Rectal smooth muscle tissue (tissue), 1 donor: ENCODE measurements at regions not wholly inside any gene's neighbourhood (a gene's known extent, or its start where the extent isn't known, plus 50 kb on each side); places are given as distances from the start of the nearest gene placed in this dataset.
"Not testable (repeated sequence)": the region's sequence is repeated elsewhere in the genome, so short reads cannot be mapped to it uniquely, and the experiment has no call there.

Experiments
- H3K27ac ChIP-seq: one replicate; pipeline ENCODE4 v1.7.0; 2013; ENCODE audit warnings: low read depth, low read length, inconsistent platforms
- H3K27me3 ChIP-seq: one replicate; pipeline ENCODE4 v1.7.0; 2013; ENCODE audit warnings: low read length; ENCODE audit not compliant: control insufficient read depth, insufficient read depth
- H3K36me3 ChIP-seq: one replicate; pipeline ENCODE4 v1.7.0; 2013; ENCODE audit warnings: low read length; ENCODE audit not compliant: control insufficient read depth, insufficient read depth
- H3K4me1 ChIP-seq: one replicate; pipeline ENCODE4 v1.7.0; 2013; ENCODE audit warnings: low read length; ENCODE audit not compliant: control insufficient read depth, insufficient read depth
- H3K4me3 ChIP-seq: one replicate; pipeline ENCODE4 v1.7.0; 2013; ENCODE audit warnings: low read length
- H3K9ac ChIP-seq: one replicate; pipeline ENCODE4 v1.7.0; 2013; ENCODE audit warnings: low read length

DNA sequence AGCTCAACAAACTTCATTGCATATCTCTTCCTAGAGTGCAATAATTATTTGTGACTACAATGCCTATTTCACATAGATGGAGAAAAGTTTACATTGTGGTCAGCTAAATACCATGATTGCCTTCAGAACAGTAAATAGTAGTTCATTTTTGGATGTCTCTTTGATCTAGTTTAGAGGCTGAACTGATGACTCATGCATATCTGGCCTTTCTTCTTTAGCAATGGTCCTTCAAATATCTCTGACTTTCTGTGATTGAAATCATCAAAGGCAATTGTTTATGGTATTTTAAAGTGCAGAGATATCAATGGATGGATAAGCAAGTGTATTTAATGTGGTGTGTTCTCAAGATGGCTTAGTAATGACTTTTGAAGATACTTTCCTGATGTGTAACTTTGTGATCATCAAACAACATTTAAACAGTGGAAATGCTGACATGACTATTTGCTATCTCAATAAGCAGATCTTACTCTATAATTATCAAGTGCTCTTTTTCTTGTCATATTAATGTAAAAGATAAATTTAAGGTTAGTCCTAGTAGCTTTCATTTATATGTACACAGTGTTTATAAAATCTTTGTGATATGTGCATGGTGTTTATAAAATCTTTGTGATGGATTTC is 523.7 kb upstream of the SLC35B3 start:
- no peak overlapping the region for H3K9ac ChIP-seq
- H3K4me3 ChIP-seq: no peak overlapping the region
- H3K4me1 ChIP-seq: no peaks in the 10 kb centered on the region
- H3K36me3 ChIP-seq: no peaks in the 10 kb centered on the region
- no peaks in the 10 kb centered on the region for H3K27me3 ChIP-seq
- no peak overlapping the region for H3K27ac ChIP-seq

DNA sequence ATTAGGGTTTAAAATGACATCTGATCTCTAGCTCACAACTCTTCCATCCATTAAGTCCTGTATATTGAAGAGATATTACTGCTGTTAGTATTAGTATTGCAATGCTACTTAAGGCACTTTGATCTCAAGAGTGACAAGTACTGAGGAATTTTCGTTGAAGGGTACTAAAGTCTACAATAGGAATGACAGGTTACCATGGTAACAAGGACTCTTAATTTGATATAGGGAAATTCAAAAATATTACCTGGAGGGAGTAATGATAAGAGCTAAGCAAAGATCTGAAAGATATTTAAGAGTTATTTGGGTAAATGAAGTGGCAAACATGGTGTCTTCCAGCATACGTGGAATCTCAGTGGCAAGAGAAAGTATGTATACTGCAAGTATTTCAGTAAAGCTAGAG is 518.0 kb upstream of the SLC35B3 start:
- no peak overlapping the region for H3K27ac ChIP-seq
- H3K4me1 ChIP-seq: no peaks in the 10 kb centered on the region
- no peaks in the 10 kb centered on the region for H3K27me3 ChIP-seq
- no peak overlapping the region for H3K4me3 ChIP-seq
- H3K9ac ChIP-seq: no peak overlapping the region
- H3K36me3 ChIP-seq: no peaks in the 10 kb centered on the region

DNA sequence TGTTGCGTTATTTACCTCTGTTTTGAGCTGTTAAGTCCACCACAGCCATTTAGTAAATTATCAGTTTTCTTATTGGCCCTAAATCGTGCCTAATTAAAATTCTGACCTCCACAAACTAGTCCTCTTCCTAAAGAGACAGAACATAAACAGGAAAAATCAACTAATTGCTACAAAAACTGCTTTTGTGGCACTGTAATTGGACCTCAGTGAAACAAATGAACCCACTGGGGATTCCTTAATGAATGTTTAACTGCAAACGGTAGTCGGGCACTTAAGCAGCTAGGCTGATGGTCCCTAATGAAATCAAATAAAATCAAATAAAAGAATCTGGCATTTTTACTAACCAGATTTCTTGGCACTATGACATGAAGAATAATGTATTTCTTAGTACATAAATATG is 513.4 kb upstream of the SLC35B3 start:
- H3K27me3 ChIP-seq: no peaks in the 10 kb centered on the region
- no peak overlapping the region for H3K4me3 ChIP-seq
- no peaks in the 10 kb centered on the region for H3K36me3 ChIP-seq
- no peaks in the 10 kb centered on the region for H3K4me1 ChIP-seq
- no peak overlapping the region for H3K9ac ChIP-seq
- no peak overlapping the region for H3K27ac ChIP-seq

DNA sequence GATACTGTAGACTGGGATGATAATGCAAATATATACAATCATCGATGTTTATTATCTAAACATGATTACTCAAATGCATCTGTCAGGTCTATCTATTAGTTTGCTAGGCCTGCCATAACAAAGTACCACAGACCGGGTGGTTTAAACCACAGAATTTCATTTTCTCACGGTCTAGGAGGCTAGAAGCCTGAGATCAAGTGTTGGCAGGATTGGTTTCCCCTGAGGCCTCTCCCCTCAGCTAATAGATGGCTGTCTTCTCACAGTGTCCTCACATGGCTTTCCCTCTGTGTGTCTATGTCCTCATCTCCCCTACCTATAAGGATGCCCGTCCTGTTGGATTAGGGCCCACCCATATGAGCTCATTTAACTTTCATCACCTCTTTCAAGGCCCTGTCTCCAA is 512.6 kb upstream of the SLC35B3 start:
- Histone ChIP-seq H3K4me1 (no peaks in the 10 kb centered on the region), H3K36me3 (no peaks in the 10 kb centered on the region), H3K27ac (no peak overlapping the region), H3K9ac (no peak overlapping the region), H3K4me3 (no peak overlapping the region), H3K27me3 (no peaks in the 10 kb centered on the region)

DNA sequence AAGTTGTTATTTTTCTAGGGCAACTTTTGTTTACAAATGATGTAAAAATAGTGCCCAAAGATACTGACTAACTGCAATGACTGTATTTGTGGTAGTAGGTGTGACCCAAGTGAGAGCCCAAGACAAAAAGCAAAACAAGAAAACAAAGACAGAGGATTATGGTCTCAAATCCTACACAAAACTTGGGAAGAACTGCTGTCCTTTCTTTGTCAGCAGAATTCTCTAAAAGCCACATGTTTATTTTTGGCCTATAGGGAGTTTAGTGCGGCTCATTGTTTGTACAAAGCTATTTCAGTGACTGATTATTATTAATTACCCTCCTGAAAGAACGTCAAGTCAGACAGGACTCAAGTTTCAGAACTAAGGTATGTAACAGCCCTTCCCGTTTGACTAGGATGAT is 509.2 kb upstream of the SLC35B3 start:
- Histone ChIP-seq H3K4me1 (no peaks in the 10 kb centered on the region), H3K4me3 (no peak overlapping the region), H3K27ac (no peak overlapping the region), H3K36me3 (no peaks in the 10 kb centered on the region), H3K27me3 (no peaks in the 10 kb centered on the region), H3K9ac (no peak overlapping the region)

DNA sequence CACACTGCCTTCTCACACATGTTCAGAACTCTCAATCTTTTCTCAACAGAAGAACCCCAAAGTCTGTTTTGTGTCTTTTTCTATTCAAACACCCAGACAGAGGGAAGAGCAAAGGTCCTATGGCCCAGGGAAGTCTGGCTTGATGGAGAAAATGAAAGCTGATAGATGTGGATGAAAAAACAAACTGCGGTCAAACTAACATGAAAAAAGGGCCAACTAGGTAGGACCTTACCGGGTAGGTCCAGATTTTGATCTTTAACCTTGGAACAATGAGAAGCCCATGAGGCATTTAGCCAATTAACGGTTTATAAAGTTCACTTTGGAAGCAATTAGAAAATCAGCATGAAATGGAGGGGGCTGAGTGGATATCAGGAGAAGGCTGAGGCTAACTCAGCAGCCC is 507.7 kb upstream of the SLC35B3 start:
- Histone ChIP-seq H3K36me3 (no peaks in the 10 kb centered on the region), H3K4me1 (no peaks in the 10 kb centered on the region), H3K27me3 (no peaks in the 10 kb centered on the region), H3K9ac (no peak overlapping the region), H3K27ac (no peak overlapping the region), H3K4me3 (no peak overlapping the region)

- no peak overlapping the region for H3K27ac ChIP-seq
- no peak overlapping the region for H3K4me3 ChIP-seq
- H3K27me3 ChIP-seq: no peaks in the 10 kb centered on the region
- H3K36me3 ChIP-seq: no peaks in the 10 kb centered on the region
- no peak overlapping the region for H3K9ac ChIP-seq
- no peaks in the 10 kb centered on the region for H3K4me1 ChIP-seq
These were observed 506.2 kb upstream of the SLC35B3 start for GRCh38 chr6:8941577-8941976.

GRCh38 chr6:8940356-8940755 is 505.0 kb upstream of the SLC35B3 start:
- Histone ChIP-seq H3K27ac (no peak overlapping the region), H3K36me3 (no peaks in the 10 kb centered on the region), H3K9ac (no peak overlapping the region)

GRCh38 chr6:8939615-8940014 is 504.3 kb upstream of the SLC35B3 start:
- no peak overlapping the region for H3K9ac ChIP-seq
- H3K27ac ChIP-seq: no peak overlapping the region
- H3K27me3 ChIP-seq: no peaks in the 10 kb centered on the region
- H3K4me3 ChIP-seq: no peak overlapping the region
- no peaks in the 10 kb centered on the region for H3K36me3 ChIP-seq
- no peaks in the 10 kb centered on the region for H3K4me1 ChIP-seq

More at GRCh38 chr6:8940356-8940755, 505.0 kb upstream of the SLC35B3 start:
- Histone ChIP-seq H3K4me3 (no peak overlapping the region), H3K27me3 (no peaks in the 10 kb centered on the region), H3K4me1 (no peaks in the 10 kb centered on the region)

- Histone ChIP-seq H3K4me3 (no peak overlapping the region), H3K27ac (no peak overlapping the region), H3K27me3 (no peaks in the 10 kb centered on the region)
These were observed 499.0 kb upstream of the SLC35B3 start for GRCh38 chr6:8934318-8934717.

DNA sequence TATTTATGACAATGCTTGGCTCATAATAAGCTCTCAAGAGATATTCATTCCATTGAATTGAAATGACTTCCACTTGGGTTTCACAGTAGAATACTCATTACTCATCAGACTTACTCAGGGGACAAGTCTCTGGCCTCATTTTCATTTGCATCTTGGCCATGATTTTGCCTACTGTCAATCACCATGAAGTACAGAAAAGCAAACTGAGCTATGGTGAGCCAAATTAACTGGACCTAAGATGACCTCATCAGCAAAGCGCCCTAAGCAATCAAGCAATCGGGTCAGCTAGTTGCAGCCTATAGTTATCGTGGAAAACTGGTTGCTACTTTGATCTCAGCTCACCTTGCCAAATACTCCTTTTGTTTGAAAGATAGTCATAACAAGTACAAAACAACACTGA is 494.7 kb upstream of the SLC35B3 start:
- Histone ChIP-seq H3K27me3 (no peaks in the 10 kb centered on the region), H3K4me3 (no peak overlapping the region), H3K36me3 (no peaks in the 10 kb centered on the region), H3K27ac (no peak overlapping the region), H3K9ac (no peak overlapping the region), H3K4me1 (no peaks in the 10 kb centered on the region)

More at GRCh38 chr6:8934318-8934717, 499.0 kb upstream of the SLC35B3 start:
- Histone ChIP-seq H3K4me1 (no peaks in the 10 kb centered on the region), H3K9ac (no peak overlapping the region), H3K36me3 (no peaks in the 10 kb centered on the region)

- H3K36me3 ChIP-seq, H3K27ac ChIP-seq, H3K4me1 ChIP-seq, H3K4me3 ChIP-seq, H3K27me3 ChIP-seq, H3K9ac ChIP-seq: not testable (repeated sequence)
These were observed 484.9 kb upstream of the SLC35B3 start for GRCh38 chr6:8920244-8920643.

- Histone ChIP-seq H3K36me3 (no peaks in the 10 kb centered on the region), H3K9ac (no peak overlapping the region), H3K27ac (no peak overlapping the region), H3K27me3 (no peaks in the 10 kb centered on the region), H3K4me3 (no peak overlapping the region), H3K4me1 (no peaks in the 10 kb centered on the region)
These were observed 482.9 kb upstream of the SLC35B3 start for GRCh38 chr6:8918196-8918595.
